ENCODE measurements at regions not wholly inside any gene's neighbourhood (a gene's known extent, or its start where the extent isn't known, plus 50 kb on each side); places are given as distances from the start of the nearest gene placed in this dataset.

GRCh38 chr13:67769987-67770341, 539.8 kb upstream of the PCDH9 start:
- peaks cover 4% of the 10 kb centered on the region; the same call in 1 of the 2 replicates for H3K9me3 ChIP-seq (ENCODE audit: insufficient read depth, low read length)
- H3K27me3 ChIP-seq (ENCODE audit: low read length): no peaks in the 10 kb centered on the region
- no peaks in the 10 kb centered on the region for H4K20me1 ChIP-seq (ENCODE audit: low read depth, low read length)
- H3K27ac ChIP-seq (ENCODE audit: low read depth, low read length): no peak overlapping the region
- no peaks in the 10 kb centered on the region for H3K36me3 ChIP-seq (ENCODE audit: low read length)
- no peak overlapping the region for H2AFZ ChIP-seq (ENCODE audit: low read depth, low read length, severe bottlenecking)
- H3K9me2 ChIP-seq (replicated peaks; ENCODE audit: insufficient read depth, low read length): no peaks in the 10 kb centered on the region
- H3K4me3 ChIP-seq (ENCODE audit: insufficient read depth, low read length, poor library complexity, severe bottlenecking): no peak overlapping the region
- H3K79me2 ChIP-seq (ENCODE audit: insufficient read depth, low read length): no peaks in the 10 kb centered on the region
- no peak for TF ChIP-seq CTCF (IDR thresholded peaks at IDR 0.05; ENCODE audit: insufficient read depth, low read length, poor library complexity, severe bottlenecking)
- TF ChIP-seq EZH2phosphoT487 (conservative IDR thresholded peaks at IDR 0.05; ENCODE audit: low read length): no peak
- H3K9ac ChIP-seq (ENCODE audit: low read length): no peak overlapping the region
- no peak overlapping the region for H3K4me2 ChIP-seq (ENCODE audit: low read depth, low read length, poor library complexity, severe bottlenecking)
- no peaks in the 10 kb centered on the region for H3F3A ChIP-seq (ENCODE audit: insufficient read depth)

- no peak overlapping the region for H3K4me3 ChIP-seq (ENCODE audit: insufficient read depth, low read length, poor library complexity, severe bottlenecking)
- H4K20me1 ChIP-seq (ENCODE audit: low read depth, low read length): no peaks in the 10 kb centered on the region
- no peak overlapping the region for H3K9ac ChIP-seq (ENCODE audit: low read length)
- H3F3A ChIP-seq (ENCODE audit: insufficient read depth): no peaks in the 10 kb centered on the region
- no peaks in the 10 kb centered on the region for H3K79me2 ChIP-seq (ENCODE audit: insufficient read depth, low read length)
- TF ChIP-seq CTCF (IDR thresholded peaks at IDR 0.05; ENCODE audit: insufficient read depth, low read length, poor library complexity, severe bottlenecking) (no peak), EZH2phosphoT487 (conservative IDR thresholded peaks at IDR 0.05; ENCODE audit: low read length) (no peak)
- no peaks in the 10 kb centered on the region for H3K36me3 ChIP-seq (ENCODE audit: low read length)
- H3K9me2 ChIP-seq (replicated peaks; ENCODE audit: insufficient read depth, low read length): no peaks in the 10 kb centered on the region
- no peaks in the 10 kb centered on the region for H3K27me3 ChIP-seq (ENCODE audit: low read length)
- no peak overlapping the region for H3K4me2 ChIP-seq (ENCODE audit: low read depth, low read length, poor library complexity, severe bottlenecking)
- no peak overlapping the region for H2AFZ ChIP-seq (ENCODE audit: low read depth, low read length, severe bottlenecking)
- peaks cover 4% of the 10 kb centered on the region; the same call in 1 of the 2 replicates for H3K9me3 ChIP-seq (ENCODE audit: insufficient read depth, low read length)
- no peak overlapping the region for H3K27ac ChIP-seq (ENCODE audit: low read depth, low read length)
These were observed 539.2 kb upstream of the PCDH9 start for GRCh38 chr13:67769063-67769986.

GRCh38 chr13:67763984-67764383, 533.8 kb upstream of the PCDH9 start:
- H3K9me2 ChIP-seq (replicated peaks; ENCODE audit: insufficient read depth, low read length): no peaks in the 10 kb centered on the region
- H3K9ac ChIP-seq (ENCODE audit: low read length): no peak overlapping the region
- no peaks in the 10 kb centered on the region for H4K20me1 ChIP-seq (ENCODE audit: low read depth, low read length)
- no peaks in the 10 kb centered on the region for H3F3A ChIP-seq (ENCODE audit: insufficient read depth)
- peak overlapping the region; percentile 29 for H2AFZ ChIP-seq (ENCODE audit: low read depth, low read length, severe bottlenecking)
- H3K27ac ChIP-seq (ENCODE audit: low read depth, low read length): no peak overlapping the region
- no peak overlapping the region for H3K4me3 ChIP-seq (ENCODE audit: insufficient read depth, low read length, poor library complexity, severe bottlenecking)
- no peaks in the 10 kb centered on the region for H3K9me3 ChIP-seq (ENCODE audit: insufficient read depth, low read length)
- H3K4me2 ChIP-seq (ENCODE audit: low read depth, low read length, poor library complexity, severe bottlenecking): no peak overlapping the region
- H3K36me3 ChIP-seq (ENCODE audit: low read length): no peaks in the 10 kb centered on the region
- no peaks in the 10 kb centered on the region for H3K79me2 ChIP-seq (ENCODE audit: insufficient read depth, low read length)
- TF ChIP-seq EZH2phosphoT487 (conservative IDR thresholded peaks at IDR 0.05; ENCODE audit: low read length) (no peak), CTCF (IDR thresholded peaks at IDR 0.05; ENCODE audit: insufficient read depth, low read length, poor library complexity, severe bottlenecking) (no peak)
- no peaks in the 10 kb centered on the region for H3K27me3 ChIP-seq (ENCODE audit: low read length)
